Heart right ventricle (tissue), 16 donors: ENCODE measurements at regions not wholly inside any gene's neighbourhood (a gene's known extent, or its start where the extent isn't known, plus 50 kb on each side); places are given as distances from the start of the nearest gene placed in this dataset.

Experiments used
- ATAC-seq, 8 donors: fragments of 200-7000 bp; cut with Tn5 transposase; one replicate each; pipeline ENCODE4 v1.9.1; 2020; ENCODE audit warnings: mild to moderate bottlenecking in 8 of 8, moderate library complexity in 8 of 8, moderate number of reproducible peaks in 1 of 8
- DNase-seq, 2 donors: peaks; one replicate each; pipeline ENCODE4 v3.0.0-alpha.2; 2020
- H3K27ac ChIP-seq, 10 donors: fragments of 200-600 bp; sonication (generic) in 2 of 10; one replicate each; pipeline versions ENCODE4 v1.5.0 to v1.8.0; 2020 to 2022; ENCODE audit warnings: mild to moderate bottlenecking in 3 of 10
- H3K27me3 ChIP-seq, 7 donors: fragments of 200-600 bp; one replicate each; pipeline ENCODE4 v1.8.0; 2021 to 2022; ENCODE audit warnings: mild to moderate bottlenecking in 2 of 7
- H3K36me3 ChIP-seq, 9 donors: fragments of 200-600 bp; sonication (generic) in 1 of 9; one replicate each; pipeline versions ENCODE4 v1.5.0 to v1.8.0; 2020 to 2022; ENCODE audit warnings: mild to moderate bottlenecking in 2 of 9
- H3K4me1 ChIP-seq, 9 donors: fragments of 200-600 bp; sonication (generic) in 1 of 9; one replicate each; pipeline versions ENCODE4 v1.5.0 to v1.8.0; 2020 to 2022; ENCODE audit warnings: mild to moderate bottlenecking in 4 of 9
- H3K4me3 ChIP-seq, 10 donors: fragments of 200-600 bp; sonication (generic) in 2 of 10; one replicate each; pipeline versions ENCODE4 v1.5.0 to v1.8.0; 2020 to 2022; ENCODE audit warnings: mild to moderate bottlenecking in 7 of 10, moderate library complexity in 2 of 10
- H3K9me3 ChIP-seq, 11 donors: fragments of 200-600 bp in 10 of 11; sonication (generic) in 2 of 11; one replicate each; pipeline versions ENCODE4 v1.5.0 to v1.8.0; 2013 to 2022; ENCODE audit warnings: mild to moderate bottlenecking in 2 of 11, control low read depth in 1 of 11, moderate library complexity in 1 of 11
- WGBS, 2 donors: extraction: QIAGEN DNeasy Blood & Tissue Kit; methylation state at CpG; one replicate each; pipeline ENCODE4 v1.1.7; 2013; ENCODE audit warnings: inconsistent platforms in 1 of 2; 5-methylcytosine and 5-hydroxymethylcytosine counted together
- intact Hi-C, 10 donors: fragments of 100-400 bp; cut with DNase I; formaldehyde crosslinking; loops; one replicate each; pipeline versions ENCODE4 v1.11.1 to v1.14.2; 2022
- TF ChIP-seq, protein P1 (sequence below), 9 donors: fragments of 200-600 bp; sonication (generic) in 2 of 9; IDR thresholded peaks; one replicate each; pipeline versions ENCODE4 v1.5.0 to v1.8.0; 2021 to 2022; ENCODE audit warnings: antibody characterized with exemption in 9 of 9, mild to moderate bottlenecking in 5 of 9, moderate library complexity in 1 of 9
- donor health status: Arrhythmogenic right ventricular cardiomyopathy.
- donor health status: ischemic (EF 13 %, LVEDD 7.1; RV severe dilation, severe dysfunction).
- donor health status: healthy with polysubstance abuse.
- donor health status: DM: no; HTN: yes; CAD: no.
- donor health status: DM: no; HTN: no; CAD: no.
- donor health status: ischemic (EF 25% LVEDD 6.9; RV normal size, moderate dysfunction).
- donor health status: ischemic (EF 25% LVEDD 5.7; RV mildly dilated, moderate dysfunction).
- donor health status: healthy.
- donor health status: DM: yes; HTN: yes; CAD: no.
- donor health status: Ischemic cardiomyopathy.
- donor health status: ischemic (EF 35%, LVEDD 5.7; RV mildly dilated, moderate dysfunction).
- donor health status: nonischemic (EF 11% LVEDD 7.7; RV severe dilation, severe dysfunction).
- donor health status: DM: yes; HTN: yes; CAD: no.
- donor health status: PGD.
- donor health status: ischemic (EF 29% LVEDD 5.4; RV normal size, mild dysfunction).
- donor health status: nonischemic (EF 23%, LVEDD 6.1; RV moderate dilation, normal function).

- WGBS, 2 donors = 90 to 91% methylated on average over 1 of the region's 1 CpG
- H3K9me3 ChIP-seq = peaks cover 0 to 4% (median 0%) of the 10 kb centered on the region in 11 donors
- DNase-seq = no peak
- no peak for ATAC-seq
- H3K4me3 ChIP-seq = no peak overlapping the region
- no peaks in the 10 kb centered on the region for H3K4me1 ChIP-seq
- intact Hi-C loops = no loop called here
- H3K36me3 ChIP-seq = no peaks in the 10 kb centered on the region
- TF ChIP-seq, protein P1, sequence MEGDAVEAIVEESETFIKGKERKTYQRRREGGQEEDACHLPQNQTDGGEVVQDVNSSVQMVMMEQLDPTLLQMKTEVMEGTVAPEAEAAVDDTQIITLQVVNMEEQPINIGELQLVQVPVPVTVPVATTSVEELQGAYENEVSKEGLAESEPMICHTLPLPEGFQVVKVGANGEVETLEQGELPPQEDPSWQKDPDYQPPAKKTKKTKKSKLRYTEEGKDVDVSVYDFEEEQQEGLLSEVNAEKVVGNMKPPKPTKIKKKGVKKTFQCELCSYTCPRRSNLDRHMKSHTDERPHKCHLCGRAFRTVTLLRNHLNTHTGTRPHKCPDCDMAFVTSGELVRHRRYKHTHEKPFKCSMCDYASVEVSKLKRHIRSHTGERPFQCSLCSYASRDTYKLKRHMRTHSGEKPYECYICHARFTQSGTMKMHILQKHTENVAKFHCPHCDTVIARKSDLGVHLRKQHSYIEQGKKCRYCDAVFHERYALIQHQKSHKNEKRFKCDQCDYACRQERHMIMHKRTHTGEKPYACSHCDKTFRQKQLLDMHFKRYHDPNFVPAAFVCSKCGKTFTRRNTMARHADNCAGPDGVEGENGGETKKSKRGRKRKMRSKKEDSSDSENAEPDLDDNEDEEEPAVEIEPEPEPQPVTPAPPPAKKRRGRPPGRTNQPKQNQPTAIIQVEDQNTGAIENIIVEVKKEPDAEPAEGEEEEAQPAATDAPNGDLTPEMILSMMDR (IDR thresholded peaks at IDR 0.05) = no peak
- no peak overlapping the region for H3K27ac ChIP-seq
- no peaks in the 10 kb centered on the region for H3K27me3 ChIP-seq
Observed at GRCh38 chr3:26291840-26292239, 330.7 kb upstream of the LRRC3B start.

GRCh38 chr3:26292780-26293179 is 329.8 kb upstream of the LRRC3B start:
- WGBS, 2 donors = 69 to 71% methylated on average over 1 of the region's 1 CpG
- no peak for ATAC-seq

DNA sequence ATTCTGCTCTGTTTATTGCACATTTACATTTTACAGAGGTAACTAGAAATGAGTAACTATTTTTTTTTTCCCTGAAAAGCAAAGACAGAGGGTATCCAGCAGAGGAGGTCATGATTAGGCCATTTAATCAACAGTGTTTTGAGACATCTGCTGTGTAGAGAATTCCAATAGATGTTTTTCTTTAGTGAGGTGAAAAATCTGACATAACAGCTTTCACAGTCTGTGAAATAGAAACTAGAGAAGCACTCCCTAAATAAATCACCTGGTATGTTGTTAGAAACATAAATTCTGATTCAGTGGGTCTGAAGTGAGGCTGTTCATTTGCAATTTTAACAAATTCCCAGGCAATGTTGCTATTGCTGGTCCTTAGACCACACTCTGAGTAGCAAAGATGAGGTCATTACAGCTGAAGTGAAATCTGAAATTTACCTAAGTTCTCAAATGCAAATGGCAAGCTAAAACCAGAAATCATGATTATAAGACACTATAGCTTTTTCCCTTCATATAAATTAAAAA is 329.2 kb upstream of the LRRC3B start:
- H3K36me3 ChIP-seq = no peaks in the 10 kb centered on the region
- no peaks in the 10 kb centered on the region for H3K27me3 ChIP-seq
- DNase-seq (no peak), ATAC-seq (no peak)
- intact Hi-C loops = no loop called here
- TF ChIP-seq, protein P1 (IDR thresholded peaks at IDR 0.05) = no peak
- H3K9me3 ChIP-seq = peaks cover 0 to 3% (median 0%) of the 10 kb centered on the region in 11 donors
- no peaks in the 10 kb centered on the region for H3K4me1 ChIP-seq
- H3K27ac ChIP-seq = no peak overlapping the region
- H3K4me3 ChIP-seq = no peak overlapping the region

More at GRCh38 chr3:26292780-26293179, 329.8 kb upstream of the LRRC3B start:
- TF ChIP-seq, protein P1 (IDR thresholded peaks at IDR 0.05) = no peak
- peaks cover 0 to 3% (median 0%) of the 10 kb centered on the region in 11 donors for H3K9me3 ChIP-seq
- no peak overlapping the region for H3K4me3 ChIP-seq
- H3K27me3 ChIP-seq = no peaks in the 10 kb centered on the region
- no peaks in the 10 kb centered on the region for H3K4me1 ChIP-seq
- H3K36me3 ChIP-seq = no peaks in the 10 kb centered on the region
- intact Hi-C loops = no loop called here
- H3K27ac ChIP-seq = no peak overlapping the region
- no peak for DNase-seq

DNA sequence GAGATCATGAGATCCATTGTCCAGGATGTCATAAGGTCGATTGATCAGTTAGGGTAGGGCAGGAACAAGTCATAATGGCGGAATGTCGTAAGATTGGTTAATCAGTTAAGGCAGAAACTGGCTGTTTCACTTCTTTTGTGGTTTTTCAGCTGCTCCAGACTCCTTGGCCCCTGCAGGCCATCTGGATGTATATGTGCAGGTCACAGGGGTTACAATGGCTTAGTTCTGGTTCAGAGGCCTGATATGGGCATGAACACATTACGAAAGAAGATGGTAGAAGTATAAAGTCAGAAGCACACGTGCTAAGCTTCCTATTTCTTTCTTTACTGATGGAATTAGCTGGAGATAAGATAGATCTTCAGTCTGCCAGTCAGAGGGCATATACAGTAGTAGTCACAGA is 315.4 kb upstream of the LRRC3B start:
- peaks cover 0 to 8% (median 0%) of the 10 kb centered on the region in 9 donors for H3K4me1 ChIP-seq

More for the DNA sequence above, 315.4 kb upstream of the LRRC3B start:
- Histone ChIP-seq H3K9me3 (peaks cover 0 to 27% (median 5%) of the 10 kb centered on the region in 11 donors), H3K4me3 (no peak overlapping the region), H3K27me3 (no peaks in the 10 kb centered on the region), H3K36me3 (no peaks in the 10 kb centered on the region), H3K27ac (no peak overlapping the region)
- DNase-seq (no peak), ATAC-seq (no peak)
- intact Hi-C loops = no loop called here
- TF ChIP-seq, protein P1 (IDR thresholded peaks at IDR 0.05) = no peak
- 78 to 85% methylated on average over 5 of the region's 5 CpGs for WGBS, 2 donors
